K562 (cell line): ENCODE measurements at regions not wholly inside any gene's neighbourhood (a gene's known extent, or its start where the extent isn't known, plus 50 kb on each side); places are given as distances from the start of the nearest gene placed in this dataset.

Experiments used
- ATAC-seq: fragments of 200-7000 bp; cut with Tn5 transposase; 3 replicates; pipeline ENCODE4 v1.9.1; 2020; ENCODE audit warnings: moderate library complexity
- BruUV-seq: library from RNA; stranded (reverse); fragments of 400-500 nt; replicated peaks from 2 replicates; lab custom pipeline; 2021; lab: Mats Ljungman, UMichigan
- CTCF ChIA-PET: fragments of 300-600 bp; formaldehyde crosslinking; extraction: SDS; loops from one replicate; lab custom pipeline; 2021; ENCODE audit warnings: low intra/inter-chr PET ratio; lab: Yijun Ruan, JAX
- POLR2A ChIA-PET: fragments of 300-600, 350-650 bp; sonication (Branson Sonifier 250); formaldehyde crosslinking; extraction: SDS; loops from one replicate; lab custom pipeline; 2021; ENCODE audit warnings: antibody characterized with exemption, inconsistent platforms; lab: Yijun Ruan, JAX
- DNase-seq, 4 experiments: peaks; one replicate each; pipeline versions ENCODE4 v3.0.0 to v3.0.0-alpha.2; 2011 to 2018; ENCODE audit warnings: low spot score in 3 of 4, mixed read lengths in 3 of 4; ENCODE audit errors: extremely low read depth in 1 of 4
- FAIRE-seq: peaks from 2 replicates; lab custom pipeline; 2011; peaks lifted over from hg19 to GRCh38; lab: Jason Lieb, UNC
- H2AFZ ChIP-seq: 2 replicates; pipeline ENCODE4 v1.6.0; 2011; ENCODE audit warnings: low read depth, low read length, control low read depth, inconsistent platforms
- H3K27ac ChIP-seq: fragments of 200-600 bp; 3 replicates; pipeline ENCODE4 v1.8.0; 2011; ENCODE audit warnings: low read depth, mild to moderate bottlenecking, control low read depth, inconsistent platforms, low read length, moderate library complexity, mixed read lengths; ENCODE audit errors: extremely low read depth
- H3K27me3 ChIP-seq, 2 experiments: fragments of 300-600 bp in 1 of 2; 2 replicates in 1 of 2; 3 replicates in 1 of 2; pipeline versions ENCODE4 v1.6.0 to v1.8.0; 2011; ENCODE audit warnings: inconsistent platforms in 2 of 2, low read length in 2 of 2, mild to moderate bottlenecking in 1 of 2, mixed read lengths in 1 of 2, moderate library complexity in 1 of 2; ENCODE audit not compliant: control insufficient read depth in 2 of 2, insufficient read depth in 2 of 2
- H3K36me3 ChIP-seq: fragments of 300-600 bp; 3 replicates; pipeline ENCODE4 v1.8.0; 2011; ENCODE audit warnings: mild to moderate bottlenecking, low read length, inconsistent platforms; ENCODE audit not compliant: control insufficient read depth, insufficient read depth
- H3K4me1 ChIP-seq, 2 experiments: fragments of 200-600 bp in 1 of 2; replicated peaks in 1 of 2; 2 replicates in 1 of 2; 3 replicates in 1 of 2; pipeline versions ENCODE4 v1.5.1 to v1.8.0; 2011; ENCODE audit warnings: inconsistent platforms in 2 of 2, low read length in 2 of 2, mild to moderate bottlenecking in 1 of 2, mixed read lengths in 1 of 2, moderate library complexity in 1 of 2; ENCODE audit not compliant: control insufficient read depth in 2 of 2, insufficient read depth in 2 of 2
- H3K4me2 ChIP-seq: 2 replicates; pipeline ENCODE4 v1.6.1; 2011; ENCODE audit warnings: low read length, control low read depth, inconsistent platforms, mixed read lengths; ENCODE audit not compliant: insufficient read depth
- H3K4me3 ChIP-seq: fragments of 200-600 bp; sonication (generic), shearing (Covaris generic); 2 replicates; pipeline ENCODE4 v1.5.1; 2016; ENCODE audit warnings: control low read depth, inconsistent platforms
- H3K79me2 ChIP-seq: fragments of 200-600 bp; 3 replicates; pipeline ENCODE4 v1.8.0; 2011; ENCODE audit warnings: low read length, inconsistent platforms; ENCODE audit not compliant: control insufficient read depth, insufficient read depth
- H3K9ac ChIP-seq, 2 experiments: 2 replicates each; pipeline versions ENCODE4 v1.6.0 to v1.6.1; 2011; ENCODE audit warnings: low read depth in 2 of 2, low read length in 2 of 2, control low read depth in 1 of 2, inconsistent platforms in 1 of 2, mild to moderate bottlenecking in 1 of 2, mixed read lengths in 1 of 2; ENCODE audit not compliant: insufficient read depth in 1 of 2
- H3K9me1 ChIP-seq: one replicate; pipeline ENCODE4 v1.6.0; 2011; ENCODE audit warnings: inconsistent platforms, mild to moderate bottlenecking, low read length, moderate library complexity; ENCODE audit not compliant: control insufficient read depth, insufficient read depth
- H3K9me3 ChIP-seq: replicated peaks from 2 replicates; pipeline ENCODE4 v1.5.1; 2011; ENCODE audit warnings: low read depth, low read length, inconsistent platforms; ENCODE audit not compliant: control insufficient read depth, insufficient read depth
- H4K20me1 ChIP-seq: replicated peaks from 2 replicates; pipeline ENCODE4 v1.6.1; 2011; ENCODE audit warnings: low read length, inconsistent platforms, mixed read lengths; ENCODE audit not compliant: control insufficient read depth, insufficient read depth
- C11orf30 ChIP-seq: fragments of 450-650 bp; IDR thresholded peaks from 2 replicates; pipeline ENCODE4 v1.6.1; 2016; ENCODE audit warnings: low read depth, mild to moderate bottlenecking
- CEBPB ChIP-seq: fragments of 450-650 bp; IDR thresholded peaks from 2 replicates; pipeline ENCODE4 v1.6.1; 2016; ENCODE audit warnings: missing genetic modification characterization, missing compliant biosample characterization
- MEIS2 ChIP-seq: fragments of 450-650 bp; IDR thresholded peaks from 2 replicates; pipeline ENCODE4 v1.6.1; 2014; ENCODE audit warnings: mild to moderate bottlenecking; ENCODE audit not compliant: partially characterized antibody
- NFIC ChIP-seq: fragments of 450-650 bp; IDR thresholded peaks from 2 replicates; pipeline ENCODE4 v1.6.1; 2017; ENCODE audit warnings: mild to moderate bottlenecking, inconsistent platforms
- PTTG1 ChIP-seq: fragments of 450-650 bp; IDR thresholded peaks from 2 replicates; pipeline ENCODE4 v1.6.1; 2016; ENCODE audit warnings: low read depth, mild to moderate bottlenecking, missing genetic modification characterization, missing compliant biosample characterization
- RFX1 ChIP-seq: fragments of 450-650 bp; IDR thresholded peaks from 2 replicates; pipeline ENCODE4 v1.6.1; 2016; ENCODE audit warnings: mild to moderate bottlenecking, moderate library complexity
- ZNF316 ChIP-seq: fragments of 450-650 bp; IDR thresholded peaks from 2 replicates; pipeline ENCODE4 v1.6.1; 2016
- WGBS: fragments of 100-300 bp; shearing (Covaris generic); methylation state at CpG from one replicate; pipeline ENCODE4 v1.1.6; 2016; ENCODE audit warnings: low coverage, mixed read lengths; ENCODE audit not compliant: insufficient coverage; ENCODE audit errors: missing lambda C conversion rate; 5-methylcytosine and 5-hydroxymethylcytosine counted together
- in situ Hi-C: fragments of 300-500 bp; cut with MboI; formaldehyde crosslinking; loops from 4 replicates; pipeline ENCODE4 v1.15.0; 2018; ENCODE audit warnings: inconsistent platforms, mixed read lengths
- intact Hi-C: fragments of 100-400 bp; cut with micrococcal nuclease; formaldehyde crosslinking; loops from 2 replicates; pipeline ENCODE4 v1.14.2; 2022

- POLR2A ChIA-PET, result no interaction called here
- TF ChIP-seq NFIC (no peak), C11orf30 (0 out of 2 replicates have a peak, but pooled peaks have one; percentile 4), ZNF316 (0 out of 2 replicates have a peak, but pooled peaks have one; percentile 18), PTTG1 (tag) (no peak)
- Histone ChIP-seq H3K36me3 (no peaks in the 10 kb centered on the region), H3K4me1 (no peaks in the 10 kb centered on the region), H3K27ac (no peak overlapping the region), H3K4me3 (no peak overlapping the region), H3K79me2 (no peaks in the 10 kb centered on the region), H3K9ac (no peak overlapping the region), H3K9me1 (no peaks in the 10 kb centered on the region), H3K4me2 (no peak overlapping the region), H4K20me1 (no peaks in the 10 kb centered on the region), H3K9me3 (no peaks in the 10 kb centered on the region), H3K27me3 (no peaks in the 10 kb centered on the region), H2AFZ (no peak overlapping the region)
- no peak for DNase-seq
- FAIRE-seq, result no peak
- in situ Hi-C loops, result no loop called here
- WGBS, result 0% methylated on average over 1 of the region's 1 CpG
- intact Hi-C loops, result no loop called here
- no peak for ATAC-seq
- CTCF ChIA-PET, result no interaction called here
- no TSS peak for BruUV-seq
Measured at GRCh38 chr4:91653067-91653466, 650.7 kb upstream of the GRID2 start.

DNA sequence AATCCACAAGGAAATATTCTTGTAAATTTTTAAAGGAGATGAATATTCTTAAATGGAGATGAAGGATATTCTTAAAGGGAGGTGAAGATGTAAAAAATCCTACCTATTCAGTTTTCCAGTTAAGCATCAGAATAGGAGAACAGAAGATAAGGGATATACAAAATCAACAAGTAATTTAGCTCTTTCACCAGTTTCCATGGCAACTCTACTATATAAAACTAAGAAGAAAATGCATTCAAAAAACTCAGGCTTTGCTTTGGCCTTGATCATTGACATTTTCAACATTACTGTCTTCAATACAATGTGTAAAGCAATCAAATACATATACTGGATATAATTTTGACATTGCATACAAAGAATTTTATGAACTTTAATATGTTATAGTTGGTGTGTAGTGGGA is 622.7 kb upstream of the GRID2 start:
- TF ChIP-seq RFX1 (0 out of 2 replicates have a peak, but pooled peaks have one; percentile 8), MEIS2 (no peak), CEBPB (no peak)
- H4K20me1 ChIP-seq, result no peaks in the 10 kb centered on the region
- H3K4me3 ChIP-seq, result no peak overlapping the region
- no TSS peak for BruUV-seq
- CTCF ChIA-PET, result no interaction called here
- FAIRE-seq (no peak), DNase-seq (no peak), ATAC-seq (no peak)
- H3K9me1 ChIP-seq, result no peaks in the 10 kb centered on the region
- intact Hi-C loops, result no loop called here
- POLR2A ChIA-PET, result no interaction called here
- no peaks in the 10 kb centered on the region for H3K27me3 ChIP-seq
- H2AFZ ChIP-seq, result no peak overlapping the region
- no peaks in the 10 kb centered on the region for H3K79me2 ChIP-seq
- in situ Hi-C loops, result no loop called here
- H3K4me1 ChIP-seq, result no peaks in the 10 kb centered on the region
- no peaks in the 10 kb centered on the region for H3K9me3 ChIP-seq
- no peak overlapping the region for H3K9ac ChIP-seq
- no peak overlapping the region for H3K27ac ChIP-seq
- H3K4me2 ChIP-seq, result no peak overlapping the region
- H3K36me3 ChIP-seq, result no peaks in the 10 kb centered on the region
